GM12873 (cell line): ENCODE measurements at regions not wholly inside any gene's neighbourhood (a gene's known extent, or its start where the extent isn't known, plus 50 kb on each side); places are given as distances from the start of the nearest gene placed in this dataset.

Experiments used
- TF ChIP-seq, protein P1 (sequence below): IDR thresholded peaks from 2 replicates; pipeline ENCODE4 v1.5.1; 2012; ENCODE audit warnings: low read depth, mild to moderate bottlenecking, moderate library complexity, low read length, control low read depth; ENCODE audit not compliant: insufficient read depth; ENCODE audit errors: missing control alignments

DNA sequence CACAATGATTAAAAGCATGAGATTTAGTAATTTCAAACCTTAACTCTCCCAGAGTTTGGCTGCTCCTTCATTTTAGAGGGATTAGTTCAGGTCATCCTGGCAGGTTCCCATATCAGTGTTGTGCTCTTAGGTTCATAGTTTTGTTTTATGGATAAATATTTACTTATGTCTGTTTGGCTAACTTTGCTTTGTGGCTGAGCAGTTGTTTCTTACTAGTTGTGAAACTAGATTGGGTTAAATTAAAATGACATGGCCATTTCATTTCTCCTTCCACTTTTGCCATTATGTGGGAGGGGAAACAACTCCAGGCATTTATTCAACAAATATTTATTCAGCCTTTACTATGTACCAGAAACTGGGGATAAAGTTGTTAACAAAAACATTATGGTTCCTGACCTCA, 158.8 kb downstream of the TMTC3 start:
- TF ChIP-seq, protein P1, sequence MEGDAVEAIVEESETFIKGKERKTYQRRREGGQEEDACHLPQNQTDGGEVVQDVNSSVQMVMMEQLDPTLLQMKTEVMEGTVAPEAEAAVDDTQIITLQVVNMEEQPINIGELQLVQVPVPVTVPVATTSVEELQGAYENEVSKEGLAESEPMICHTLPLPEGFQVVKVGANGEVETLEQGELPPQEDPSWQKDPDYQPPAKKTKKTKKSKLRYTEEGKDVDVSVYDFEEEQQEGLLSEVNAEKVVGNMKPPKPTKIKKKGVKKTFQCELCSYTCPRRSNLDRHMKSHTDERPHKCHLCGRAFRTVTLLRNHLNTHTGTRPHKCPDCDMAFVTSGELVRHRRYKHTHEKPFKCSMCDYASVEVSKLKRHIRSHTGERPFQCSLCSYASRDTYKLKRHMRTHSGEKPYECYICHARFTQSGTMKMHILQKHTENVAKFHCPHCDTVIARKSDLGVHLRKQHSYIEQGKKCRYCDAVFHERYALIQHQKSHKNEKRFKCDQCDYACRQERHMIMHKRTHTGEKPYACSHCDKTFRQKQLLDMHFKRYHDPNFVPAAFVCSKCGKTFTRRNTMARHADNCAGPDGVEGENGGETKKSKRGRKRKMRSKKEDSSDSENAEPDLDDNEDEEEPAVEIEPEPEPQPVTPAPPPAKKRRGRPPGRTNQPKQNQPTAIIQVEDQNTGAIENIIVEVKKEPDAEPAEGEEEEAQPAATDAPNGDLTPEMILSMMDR = no peak

DNA sequence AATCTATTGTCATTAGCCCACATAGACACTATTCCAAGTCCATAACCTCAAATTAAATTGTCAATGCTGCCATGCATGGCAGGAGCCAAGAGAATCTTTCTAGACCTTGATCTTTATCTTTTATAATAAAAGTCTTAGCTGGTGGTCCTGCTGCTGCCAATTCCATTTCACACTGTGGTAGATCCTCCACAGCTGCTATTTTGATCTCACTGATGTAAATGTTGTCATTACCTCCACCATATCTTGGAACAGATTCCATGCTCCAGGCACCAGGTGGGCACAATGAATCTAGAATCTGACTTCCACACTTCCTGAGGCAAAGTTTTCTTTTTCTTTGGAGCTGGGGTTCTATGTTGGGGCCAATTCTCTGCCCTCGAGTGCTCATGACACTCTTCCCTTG, 161.2 kb downstream of the TMTC3 start:
- TF ChIP-seq, protein P1 = no peak

DNA sequence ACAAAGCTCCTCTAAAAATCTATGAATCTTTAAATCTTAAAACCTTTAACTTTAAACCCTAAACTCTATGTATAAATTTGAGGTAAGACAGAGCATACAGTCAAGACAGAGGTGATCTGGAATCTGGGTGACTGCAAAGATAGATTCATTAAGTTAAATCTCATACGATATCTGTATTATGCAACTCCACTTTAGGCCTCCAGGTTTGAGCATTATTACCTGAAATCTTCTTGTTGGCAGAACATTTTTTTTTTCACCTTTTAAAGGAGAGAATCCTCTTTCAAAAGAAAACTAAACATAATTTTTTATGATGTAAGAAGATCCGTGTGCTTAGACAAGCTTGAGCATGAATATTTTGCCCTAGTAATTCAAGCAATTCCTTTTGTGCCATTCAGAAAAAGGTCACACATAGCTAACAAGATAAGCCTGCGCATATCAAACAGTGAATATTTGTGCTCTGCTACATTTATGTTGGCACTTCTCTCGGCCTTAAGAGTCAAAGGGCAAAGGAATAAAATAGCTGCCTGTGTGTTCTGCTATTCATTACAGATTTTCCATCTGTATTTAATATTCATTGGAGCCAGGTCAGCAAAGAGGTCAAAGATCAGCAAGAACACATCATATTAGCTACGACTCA, 163.3 kb downstream of the TMTC3 start:
- TF ChIP-seq, protein P1 = no peak

DNA sequence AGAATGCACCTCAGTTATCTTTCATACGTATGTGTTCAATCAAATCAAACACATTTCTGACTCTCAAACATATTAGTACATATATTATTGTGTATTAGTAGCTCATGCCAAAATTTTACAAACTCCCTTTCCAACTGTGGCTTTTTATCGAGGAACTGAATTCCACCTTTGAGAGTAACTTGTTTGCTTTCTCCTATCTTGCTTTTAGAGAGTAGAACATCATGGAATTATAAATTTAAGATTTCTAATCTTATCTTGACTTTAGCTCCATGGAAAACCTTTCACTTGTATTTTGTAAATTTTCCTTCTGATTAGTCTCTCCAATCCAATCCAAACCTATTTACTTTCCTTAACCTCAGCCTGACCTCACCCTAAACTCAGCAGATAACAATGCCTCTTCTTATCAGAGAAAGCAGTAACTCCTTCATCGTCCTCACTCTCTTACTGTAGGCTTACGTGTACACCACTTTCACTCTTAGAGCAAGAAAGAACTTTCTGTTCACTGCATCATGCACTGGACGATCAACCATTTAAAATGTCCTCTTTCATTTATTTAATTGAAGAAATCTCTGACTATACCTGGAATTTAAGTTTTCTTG, 164.5 kb downstream of the TMTC3 start:
- TF ChIP-seq, protein P1 = no peak

DNA sequence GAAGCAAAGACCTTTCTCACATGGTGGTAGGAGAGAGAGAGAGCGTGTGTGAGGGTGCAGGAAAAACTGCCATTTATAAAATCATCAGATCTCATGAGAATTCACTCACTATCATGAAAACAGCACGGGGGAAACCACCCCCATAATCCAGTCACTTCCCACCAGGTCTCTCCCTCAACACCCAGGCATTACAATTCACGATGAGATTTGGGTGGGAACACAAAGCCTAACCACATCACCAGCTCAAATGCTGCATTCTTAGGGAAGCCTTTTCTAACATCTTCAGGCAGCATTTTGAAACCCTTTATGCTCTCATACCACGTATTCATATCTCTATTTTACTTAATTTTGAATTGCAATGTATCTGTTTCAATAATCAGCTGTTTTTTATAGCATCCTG, 165.9 kb downstream of the TMTC3 start:
- TF ChIP-seq, protein P1 = no peak

DNA sequence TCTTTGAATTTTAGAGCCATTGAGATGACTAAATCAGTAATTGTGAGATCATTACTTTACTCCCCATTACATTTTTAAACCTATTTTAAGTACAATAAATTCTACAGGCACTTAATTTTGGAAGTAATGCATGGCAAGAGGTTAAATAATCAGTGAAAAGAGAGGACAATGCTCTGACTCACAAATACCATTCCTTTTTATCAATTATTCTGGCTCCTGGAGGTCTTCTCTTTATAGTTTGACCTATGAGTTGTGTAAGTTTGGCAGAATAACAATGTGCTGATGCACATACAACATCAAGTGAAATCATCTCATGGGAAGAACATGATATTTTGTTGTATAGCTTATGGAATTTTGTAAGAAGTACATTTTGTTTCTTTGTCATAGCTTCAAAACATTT, 166.7 kb downstream of the TMTC3 start:
- TF ChIP-seq, protein P1 = no peak

DNA sequence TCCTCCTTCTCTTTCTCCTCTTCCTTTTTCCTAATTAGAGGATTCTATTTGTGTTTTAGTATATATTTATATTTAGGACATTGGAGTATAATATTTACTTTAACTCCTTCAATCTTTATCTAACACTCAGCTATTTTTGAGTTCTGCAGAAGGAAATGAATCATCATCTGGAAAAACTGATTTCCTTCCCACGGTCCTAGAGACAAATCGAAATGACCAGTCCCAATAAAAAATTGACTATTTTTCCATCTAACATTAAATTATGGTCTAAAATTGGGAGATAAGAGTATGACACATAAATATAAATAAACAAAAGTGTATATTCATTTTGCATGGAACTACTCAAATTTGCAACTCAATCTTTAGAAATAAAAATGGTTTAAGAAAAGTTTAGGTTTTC, 167.4 kb downstream of the TMTC3 start:
- TF ChIP-seq, protein P1 = no peak
